Karpas-422 (cell line): ENCODE measurements at regions not wholly inside any gene's neighbourhood (a gene's known extent, or its start where the extent isn't known, plus 50 kb on each side); places are given as distances from the start of the nearest gene placed in this dataset.

ENCODE experiments used
- DNase-seq: peaks from one replicate; pipeline ENCODE4 v3.0.0-alpha.2; 2015
- H2AFZ ChIP-seq: fragments of 200-600 bp; sonication (generic); 2 replicates; pipeline ENCODE4 v1.6.1; 2014; ENCODE audit warnings: antibody characterized with exemption, low read length, mixed read lengths
- H3K27ac ChIP-seq: fragments of 200-600 bp; sonication (generic); 2 replicates; pipeline ENCODE4 v1.5.1; 2014; ENCODE audit warnings: mild to moderate bottlenecking, low read length, moderate library complexity
- H3K27me3 ChIP-seq: fragments of 200-600 bp; sonication (generic); 2 replicates; pipeline ENCODE4 v1.6.1; 2014; ENCODE audit warnings: low read length, mixed read lengths
- H3K36me3 ChIP-seq: fragments of 200-600 bp; sonication (generic); 2 replicates; pipeline ENCODE4 v1.6.1; 2014; ENCODE audit warnings: low read length, mixed read lengths; ENCODE audit not compliant: insufficient read depth
- H3K4me1 ChIP-seq: fragments of 200-600 bp; sonication (generic); 2 replicates; pipeline ENCODE4 v1.6.1; 2014; ENCODE audit warnings: mild to moderate bottlenecking, low read length, mixed read lengths
- H3K4me2 ChIP-seq: fragments of 200-600 bp; sonication (generic); 2 replicates; pipeline ENCODE4 v1.6.1; 2014; ENCODE audit warnings: low read length, low read depth, mild to moderate bottlenecking; ENCODE audit not compliant: poor library complexity, severe bottlenecking
- H3K4me3 ChIP-seq: fragments of 200-600 bp; sonication (generic); 2 replicates; pipeline ENCODE4 v1.5.1; 2014; ENCODE audit warnings: mild to moderate bottlenecking, antibody characterized with exemption, low read length, mixed read lengths
- H3K79me2 ChIP-seq: fragments of 200-600 bp; sonication (generic); 2 replicates; pipeline ENCODE4 v1.6.1; 2014; ENCODE audit warnings: mild to moderate bottlenecking, low read length, mixed read lengths
- H3K9ac ChIP-seq: fragments of 200-600 bp; sonication (generic); 2 replicates; pipeline ENCODE4 v1.6.0; 2014; ENCODE audit warnings: low read length
- H3K9me2 ChIP-seq: fragments of 200-600 bp; sonication (generic), shearing (Covaris generic); replicated peaks from 2 replicates; pipeline ENCODE4 v1.6.0; 2014; ENCODE audit warnings: mild to moderate bottlenecking, low read length, moderate library complexity; ENCODE audit not compliant: insufficient read depth
- H3K9me3 ChIP-seq: fragments of 300-700, 200-600 bp; sonication (generic); 2 replicates; pipeline ENCODE4 v1.6.1; 2014; ENCODE audit warnings: low read length, mixed read lengths
- H4K20me1 ChIP-seq: fragments of 200-600 bp; sonication (generic); 2 replicates; pipeline ENCODE4 v1.6.1; 2014; ENCODE audit warnings: mild to moderate bottlenecking, antibody characterized with exemption, low read length, low read depth; ENCODE audit not compliant: insufficient read depth

- H3K4me1 ChIP-seq = no peaks in the 10 kb centered on the region
- no peaks in the 10 kb centered on the region for H4K20me1 ChIP-seq
- H3K9me2 ChIP-seq = no peaks in the 10 kb centered on the region
- peaks cover 6% of the 10 kb centered on the region; the same call in 1 of the 2 replicates for H3K9me3 ChIP-seq
- no peak overlapping the region for H3K9ac ChIP-seq
- H3K27ac ChIP-seq = no peak overlapping the region
- no peaks in the 10 kb centered on the region for H3K79me2 ChIP-seq
- no peaks in the 10 kb centered on the region; the same call in 1 of the 2 replicates for H3K36me3 ChIP-seq
- no peak for DNase-seq
- H3K4me2 ChIP-seq = no peak overlapping the region
- H3K27me3 ChIP-seq = no peaks in the 10 kb centered on the region
- H2AFZ ChIP-seq = no peak overlapping the region
- no peak overlapping the region for H3K4me3 ChIP-seq
These were observed 144.1 kb upstream of the NCKAP5 start for GRCh38 chr2:133712369-133712768.

DNA sequence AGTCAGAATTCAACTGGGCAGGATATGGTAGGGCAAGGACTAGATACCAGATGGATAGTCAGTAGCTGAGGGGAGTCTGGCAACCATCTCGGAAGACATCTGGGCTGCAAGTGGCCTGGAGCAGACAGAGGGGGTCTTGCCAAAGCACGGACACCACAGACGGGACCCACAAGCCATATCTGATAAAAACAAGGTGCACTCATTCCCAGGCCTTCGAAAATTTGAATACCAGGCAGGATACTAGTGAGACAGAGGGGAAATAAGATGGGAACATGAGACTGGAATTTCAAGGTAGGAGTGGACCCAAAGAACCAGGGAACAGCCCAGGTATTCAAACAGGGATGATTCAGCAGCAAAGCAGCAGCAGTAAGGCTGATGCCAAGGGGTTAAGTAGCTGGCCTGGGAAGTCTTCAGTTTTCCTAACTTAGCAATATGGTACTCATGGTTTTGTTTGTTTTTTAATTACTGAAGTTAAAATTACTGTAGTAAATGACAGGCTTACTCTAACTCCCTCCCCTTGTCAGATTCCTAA is 144.9 kb upstream of the NCKAP5 start:
- H3K79me2 ChIP-seq = no peaks in the 10 kb centered on the region
- H3K9me3 ChIP-seq = peaks cover 6% of the 10 kb centered on the region; the same call in 1 of the 2 replicates
- H3K27ac ChIP-seq = no peak overlapping the region
- H3K27me3 ChIP-seq = no peaks in the 10 kb centered on the region
- H4K20me1 ChIP-seq = no peaks in the 10 kb centered on the region
- no peaks in the 10 kb centered on the region for H3K9me2 ChIP-seq
- H3K4me2 ChIP-seq = no peak overlapping the region
- no peak overlapping the region for H3K9ac ChIP-seq
- H3K4me1 ChIP-seq = no peaks in the 10 kb centered on the region
- no peak overlapping the region for H2AFZ ChIP-seq
- no peaks in the 10 kb centered on the region; the same call in 1 of the 2 replicates for H3K36me3 ChIP-seq
- DNase-seq = no peak
- H3K4me3 ChIP-seq = no peak overlapping the region

DNA sequence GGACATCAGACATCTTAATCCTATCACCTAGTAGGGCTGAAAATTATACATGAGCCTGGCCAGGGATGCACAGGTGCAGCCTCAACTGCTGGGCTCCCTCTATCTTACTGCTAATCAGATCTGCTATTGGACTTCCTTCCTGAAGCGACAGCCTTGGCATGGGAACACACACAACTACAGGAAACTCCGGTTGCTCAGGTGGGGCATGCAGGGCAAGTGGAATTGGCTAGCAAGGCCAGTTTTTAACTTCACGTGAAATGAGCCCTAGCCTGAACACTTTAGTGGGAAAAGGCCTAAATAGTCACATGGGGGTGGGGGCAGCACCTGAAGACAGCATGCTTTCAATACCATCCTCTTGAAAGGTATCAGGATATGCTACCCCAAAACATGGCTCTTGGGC is 147.9 kb upstream of the NCKAP5 start:
- Histone ChIP-seq H3K9me2 (no peaks in the 10 kb centered on the region), H3K27me3 (no peaks in the 10 kb centered on the region), H3K9ac (no peak overlapping the region), H3K79me2 (no peaks in the 10 kb centered on the region), H3K27ac (no peak overlapping the region), H3K4me3 (no peak overlapping the region), H3K4me2 (no peak overlapping the region), H2AFZ (no peak overlapping the region), H3K36me3 (no peaks in the 10 kb centered on the region), H4K20me1 (no peaks in the 10 kb centered on the region), H3K9me3 (no peaks in the 10 kb centered on the region), H3K4me1 (no peaks in the 10 kb centered on the region)
- no peak for DNase-seq

DNA sequence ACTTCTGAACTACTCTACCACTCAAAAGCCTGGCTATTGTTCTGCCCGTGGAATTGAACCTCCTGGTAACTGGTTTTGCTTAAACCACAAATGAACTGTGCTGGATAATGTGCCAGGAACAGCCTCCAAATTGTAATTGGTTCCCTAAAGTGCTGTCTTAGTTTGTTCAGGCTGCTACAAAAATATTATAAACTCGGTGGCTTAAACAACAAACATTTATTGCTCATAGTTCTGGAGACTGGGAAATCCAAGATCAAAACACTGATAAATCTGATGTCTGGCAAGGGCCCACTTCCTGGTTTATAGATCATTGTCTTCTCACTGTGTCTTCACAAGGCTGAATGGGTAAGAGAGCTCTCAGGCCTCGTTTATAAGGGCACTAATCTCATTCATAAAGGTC is 149.2 kb upstream of the NCKAP5 start:
- no peak overlapping the region for H2AFZ ChIP-seq
- no peaks in the 10 kb centered on the region for H3K79me2 ChIP-seq
- no peaks in the 10 kb centered on the region for H3K4me1 ChIP-seq
- H4K20me1 ChIP-seq = no peaks in the 10 kb centered on the region
- no peaks in the 10 kb centered on the region for H3K27me3 ChIP-seq
- no peak overlapping the region for H3K4me2 ChIP-seq
- no peaks in the 10 kb centered on the region for H3K36me3 ChIP-seq
- H3K4me3 ChIP-seq = no peak overlapping the region
- no peaks in the 10 kb centered on the region for H3K9me3 ChIP-seq
- H3K9ac ChIP-seq = no peak overlapping the region
- H3K27ac ChIP-seq = no peak overlapping the region
- no peak for DNase-seq
- H3K9me2 ChIP-seq = no peaks in the 10 kb centered on the region

- H3K9me3 ChIP-seq = no peaks in the 10 kb centered on the region
- no peak overlapping the region for H3K4me2 ChIP-seq
- no peaks in the 10 kb centered on the region for H4K20me1 ChIP-seq
- no peak overlapping the region for H3K4me3 ChIP-seq
- DNase-seq = no peak
- H3K9me2 ChIP-seq = no peaks in the 10 kb centered on the region
- H3K36me3 ChIP-seq = no peaks in the 10 kb centered on the region
- no peaks in the 10 kb centered on the region for H3K4me1 ChIP-seq
- no peak overlapping the region for H3K9ac ChIP-seq
- H3K27ac ChIP-seq = no peak overlapping the region
- H3K27me3 ChIP-seq = no peaks in the 10 kb centered on the region
- H2AFZ ChIP-seq = no peak overlapping the region
- no peaks in the 10 kb centered on the region for H3K79me2 ChIP-seq
These were observed 150.5 kb upstream of the NCKAP5 start for GRCh38 chr2:133718688-133719201.

- no peak for DNase-seq
- no peaks in the 10 kb centered on the region for H3K27me3 ChIP-seq
- H3K4me1 ChIP-seq = no peaks in the 10 kb centered on the region
- H3K9me2 ChIP-seq = no peaks in the 10 kb centered on the region
- no peak overlapping the region for H3K27ac ChIP-seq
- no peak overlapping the region for H3K9ac ChIP-seq
- H3K4me2 ChIP-seq = no peak overlapping the region
- no peaks in the 10 kb centered on the region for H4K20me1 ChIP-seq
- H3K36me3 ChIP-seq = no peaks in the 10 kb centered on the region
- H3K79me2 ChIP-seq = no peaks in the 10 kb centered on the region
- no peaks in the 10 kb centered on the region for H3K9me3 ChIP-seq
- H3K4me3 ChIP-seq = no peak overlapping the region
- no peak overlapping the region for H2AFZ ChIP-seq
These were observed 152.2 kb upstream of the NCKAP5 start for GRCh38 chr2:133720429-133720828.

- Histone ChIP-seq H3K9me2 (no peaks in the 10 kb centered on the region), H3K4me3 (no peak overlapping the region), H2AFZ (no peak overlapping the region), H3K9me3 (no peaks in the 10 kb centered on the region), H3K9ac (no peak overlapping the region), H4K20me1 (no peaks in the 10 kb centered on the region), H3K27ac (no peak overlapping the region), H3K4me2 (no peak overlapping the region), H3K36me3 (no peaks in the 10 kb centered on the region), H3K27me3 (no peaks in the 10 kb centered on the region), H3K79me2 (no peaks in the 10 kb centered on the region), H3K4me1 (no peaks in the 10 kb centered on the region)
- no peak for DNase-seq
These were observed 152.9 kb upstream of the NCKAP5 start for GRCh38 chr2:133721118-133721517.

- Histone ChIP-seq H3K27me3 (no peaks in the 10 kb centered on the region), H3K9me2 (no peaks in the 10 kb centered on the region), H3K9me3 (no peaks in the 10 kb centered on the region), H3K79me2 (no peaks in the 10 kb centered on the region), H3K27ac (no peak overlapping the region), H4K20me1 (no peaks in the 10 kb centered on the region), H3K4me3 (no peak overlapping the region), H3K36me3 (no peaks in the 10 kb centered on the region), H3K9ac (no peak overlapping the region), H3K4me2 (no peak overlapping the region), H3K4me1 (no peaks in the 10 kb centered on the region), H2AFZ (no peak overlapping the region)
- no peak for DNase-seq
These were observed 154.9 kb upstream of the NCKAP5 start for GRCh38 chr2:133723133-133723532.
